K562 (cell line): ENCODE measurements at regions not wholly inside any gene's neighbourhood (a gene's known extent, or its start where the extent isn't known, plus 50 kb on each side); places are given as distances from the start of the nearest gene placed in this dataset.

Experiments used
- CBFA2T2 ChIP-seq: fragments of 450-650 bp; conservative IDR thresholded peaks from 2 replicates; pipeline ENCODE4 v1.6.1; 2017; ENCODE audit warnings: mild to moderate bottlenecking
- CEBPG ChIP-seq, 3 experiments: fragments of 200-800 bp in 1 of 3; sonication (Bioruptor generic) in 1 of 3; sonication (generic) in 1 of 3; formaldehyde crosslinking in 1 of 3; IDR thresholded peaks in 2 of 3; conservative IDR thresholded peaks in 1 of 3; 2 replicates each; pipeline versions ENCODE4 v1.6.1 to v1.8.0; 2016 to 2022; ENCODE audit warnings: missing compliant biosample characterization in 2 of 3, missing genetic modification characterization in 2 of 3, mild to moderate bottlenecking in 1 of 3, missing genetic modification reagents in 1 of 3
- CSDE1 ChIP-seq, 2 experiments: fragments of 450-650 bp; IDR thresholded peaks; 2 replicates each; pipeline ENCODE4 v1.6.1; 2016; ENCODE audit warnings: mild to moderate bottlenecking in 1 of 2
- FOXO4 ChIP-seq: fragments of 450-650 bp; formaldehyde crosslinking; IDR thresholded peaks from 2 replicates; pipeline ENCODE4 v1.4.0; 2020; ENCODE audit warnings: mild to moderate bottlenecking, moderate library complexity
- HSF4 ChIP-seq: fragments of 250-450 bp; sonication (Bioruptor Pico); IDR thresholded peaks from 2 replicates; pipeline ENCODE4 v2.1.2; 2022; ENCODE audit warnings: mild to moderate bottlenecking, moderate library complexity, borderline replicate concordance
- MGA ChIP-seq: fragments of 450-650 bp; IDR thresholded peaks from 2 replicates; pipeline ENCODE4 v1.6.1; 2016; ENCODE audit warnings: mild to moderate bottlenecking, moderate library complexity
- SMAD1 ChIP-seq: fragments of 150-350 bp; IDR thresholded peaks from 2 replicates; pipeline ENCODE4 v1.6.1; 2014; ENCODE audit warnings: low read length, low read depth; ENCODE audit not compliant: partially characterized antibody
- ZFP91 ChIP-seq: sonication (generic); formaldehyde crosslinking; IDR thresholded peaks from 2 replicates; pipeline ENCODE4 v1.8.0; 2022; ENCODE audit warnings: mild to moderate bottlenecking, missing genetic modification reagents
- ZNF511 ChIP-seq: sonication (generic); formaldehyde crosslinking; IDR thresholded peaks from 2 replicates; pipeline ENCODE4 v1.8.0; 2022; ENCODE audit warnings: mild to moderate bottlenecking, missing genetic modification reagents
- ZNF79 ChIP-seq: fragments of 250-450 bp; sonication (Bioruptor Pico); IDR thresholded peaks from 2 replicates; pipeline ENCODE4 v1.4.0; 2020; ENCODE audit warnings: low read depth, mild to moderate bottlenecking, moderate library complexity

- no peak for TF ChIP-seq CEBPG (CRISPR knock-in tag; IDR thresholded peaks at IDR 0.05)
- no peak for TF ChIP-seq CEBPG (tag; conservative IDR thresholded peaks at IDR 0.05 in 1 of 2, IDR thresholded peaks at IDR 0.05 in 1 of 2)
- TF ChIP-seq ZNF79 (CRISPR knock-in tag): no peak
- TF ChIP-seq HSF4 (CRISPR knock-in tag): no peak
- TF ChIP-seq FOXO4 (CRISPR knock-in tag): no peak
- TF ChIP-seq CSDE1 (IDR thresholded peaks at IDR 0.05): no peak
- no peak for TF ChIP-seq ZFP91 (CRISPR knock-in tag)
- no peak for TF ChIP-seq CBFA2T2
- TF ChIP-seq SMAD1: no peak
- no peak for TF ChIP-seq MGA
- no peak for TF ChIP-seq ZNF511 (CRISPR knock-in tag)
These were observed 60.2 kb upstream of the NEDD9 start (continued) for GRCh38 chr6:11292594-11293236.
